Hematopoietic multipotent progenitor cell treated with erythropoietin and hydrocortisone succinate and interleukin-3 and kit ligand, for 15 days (in vitro differentiated cells): ENCODE measurements at regions not wholly inside any gene's neighbourhood (a gene's known extent, or its start where the extent isn't known, plus 50 kb on each side); places are given as distances from the start of the nearest gene placed in this dataset.
"Not testable (repeated sequence)": the region's sequence is repeated elsewhere in the genome, so short reads cannot be mapped to it uniquely, and the experiment has no call there.

Source experiments
- DNase-seq: peaks from one replicate; pipeline ENCODE4 v3.0.0-alpha.2; 2015; ENCODE audit warnings: low spot score

DNA sequence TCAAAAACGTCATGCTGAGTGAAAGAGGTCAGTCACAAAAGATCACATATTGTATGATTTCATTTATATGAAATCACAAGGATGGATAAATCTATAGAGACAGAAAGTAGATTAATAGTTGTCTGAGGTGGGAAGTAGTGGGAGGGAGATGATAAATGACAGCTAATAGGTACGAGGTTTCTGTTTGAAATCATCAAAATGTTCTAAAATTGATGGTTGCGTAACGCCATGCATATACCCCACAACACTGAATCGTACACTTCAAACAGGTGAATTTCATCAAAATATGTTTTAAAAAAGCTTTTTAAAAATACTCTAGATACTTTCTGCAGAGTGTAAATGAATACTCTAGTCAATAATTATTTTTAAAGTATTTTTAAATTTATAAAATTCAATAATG, 303.0 kb upstream of the STAC start:
- no peak for DNase-seq

GRCh38 chr3:36082958-36083357, 297.3 kb upstream of the STAC start:
- not testable (repeated sequence) for DNase-seq

DNA sequence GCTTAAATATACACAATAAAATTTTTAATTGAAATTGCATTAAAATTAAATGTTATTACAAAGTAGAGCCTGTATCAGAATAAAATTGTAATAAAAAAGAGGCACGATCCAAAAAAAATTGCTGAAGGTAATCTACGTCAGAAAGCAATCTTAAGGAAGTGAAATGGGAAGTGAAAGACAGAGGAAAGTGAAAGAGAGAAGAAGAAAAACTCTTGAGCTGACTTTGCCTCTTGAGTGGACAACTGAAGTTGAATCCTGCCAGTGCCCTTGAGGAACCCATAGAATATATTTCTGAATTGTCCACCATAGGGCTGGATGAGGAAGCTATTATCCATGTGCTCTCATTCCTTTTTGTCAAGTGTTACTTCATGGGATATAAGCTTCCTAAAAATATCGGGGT, 285.1 kb upstream of the STAC start:
- DNase-seq, result no peak

- no peak for DNase-seq
Observed at GRCh38 chr3:36097209-36097608, 283.1 kb upstream of the STAC start.

- DNase-seq, result peak; percentile 3
Observed at GRCh38 chr3:36114353-36114752, 266.0 kb upstream of the STAC start.

DNA sequence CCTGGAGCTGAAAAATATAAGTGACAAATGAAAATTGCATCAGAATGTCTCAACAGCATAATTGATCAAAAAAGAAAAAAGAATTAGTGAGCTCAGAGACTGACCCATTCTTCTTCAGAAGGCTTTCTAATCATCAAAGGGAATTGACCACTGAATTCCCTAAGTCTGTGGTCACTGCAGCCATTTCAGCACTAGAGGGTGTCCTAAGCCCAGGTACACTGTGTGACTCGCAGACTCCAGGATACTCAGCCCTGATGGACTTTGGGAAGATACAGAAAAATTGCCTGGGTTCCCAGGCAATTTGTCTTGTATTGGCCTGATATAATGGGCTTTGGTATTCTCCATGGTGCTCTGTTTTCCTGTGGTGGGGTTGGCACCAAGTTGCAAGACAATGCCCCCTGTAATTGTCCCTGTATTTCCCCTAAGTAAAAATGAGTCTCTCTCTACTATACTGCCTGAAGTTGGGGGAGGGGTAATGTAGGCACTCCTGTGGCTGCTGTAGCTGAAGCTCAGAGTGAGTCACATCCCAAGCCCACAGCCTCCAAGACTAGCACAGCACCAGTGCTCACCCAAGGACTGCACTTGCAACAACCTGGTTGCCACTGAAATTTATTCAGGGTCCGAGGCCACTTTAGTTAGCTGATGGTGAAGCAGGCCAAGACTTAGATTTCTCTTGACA, 256.0 kb upstream of the STAC start:
- DNase-seq, result no peak

DNA sequence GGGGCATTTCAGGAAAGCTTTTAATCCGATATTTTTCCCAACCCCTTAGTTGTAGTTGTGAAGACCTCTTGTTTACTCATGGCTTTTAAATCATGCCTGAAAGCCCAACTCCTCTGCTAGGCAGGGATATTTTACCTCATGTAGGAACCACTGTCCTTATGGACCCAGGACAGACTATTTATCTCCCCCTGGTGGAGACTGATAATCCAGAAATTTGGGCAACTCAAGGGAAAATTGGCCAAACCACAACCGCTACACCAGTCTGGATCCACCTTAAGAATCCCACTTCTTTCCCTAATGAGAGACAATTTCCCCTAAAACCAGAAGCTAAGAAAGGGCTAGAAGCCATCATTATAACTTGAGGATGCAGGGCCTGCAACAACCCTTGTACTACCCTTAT, 248.1 kb upstream of the STAC start:
- no peak for DNase-seq

GRCh38 chr3:36135863-36136262, 244.4 kb upstream of the STAC start:
- DNase-seq, result no peak

GRCh38 chr3:36142746-36143145, 237.6 kb upstream of the STAC start:
- DNase-seq, result no peak

DNA sequence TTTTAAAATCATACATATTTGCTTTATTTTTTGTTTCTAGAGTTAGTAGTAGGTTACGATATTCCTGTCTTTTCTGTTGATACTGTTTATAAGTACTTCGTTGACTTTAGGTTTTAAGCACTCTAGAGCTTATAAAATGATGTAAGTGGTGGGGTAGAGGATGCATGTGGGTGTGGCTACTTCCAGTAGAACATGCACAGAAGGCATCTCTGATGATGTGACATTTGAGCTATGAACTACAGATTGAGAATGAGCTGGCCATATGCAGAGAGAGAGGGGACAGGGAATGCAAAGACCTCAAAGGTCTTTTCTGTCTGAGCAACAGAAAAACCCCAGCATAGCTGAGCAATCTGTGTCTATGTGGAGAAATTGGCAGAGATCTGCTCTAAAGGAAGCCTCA, 233.9 kb upstream of the STAC start:
- DNase-seq, result no peak

GRCh38 chr3:36147934-36148558, 232.3 kb upstream of the STAC start:
- DNase-seq, result no peak

DNA sequence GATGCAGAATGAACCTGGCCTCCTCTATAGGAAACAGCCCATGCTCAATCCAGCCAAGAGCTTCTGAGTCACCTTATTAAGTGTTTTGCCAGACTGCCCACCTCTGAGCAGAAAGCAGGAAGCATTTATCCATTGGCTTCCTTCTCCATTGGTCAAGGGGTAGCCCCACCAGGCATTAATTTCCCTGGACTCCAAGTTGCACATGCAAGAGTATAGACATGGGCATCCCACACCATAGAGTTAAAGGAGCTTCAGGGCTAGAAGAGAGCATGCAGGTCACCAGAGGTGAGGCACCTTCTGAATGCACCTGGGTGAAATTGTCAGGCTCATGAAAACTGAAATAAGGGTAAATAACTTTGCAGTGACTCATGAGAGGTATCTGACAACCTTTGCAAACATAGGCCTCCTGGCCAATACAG, 230.8 kb upstream of the STAC start:
- no peak for DNase-seq

DNA sequence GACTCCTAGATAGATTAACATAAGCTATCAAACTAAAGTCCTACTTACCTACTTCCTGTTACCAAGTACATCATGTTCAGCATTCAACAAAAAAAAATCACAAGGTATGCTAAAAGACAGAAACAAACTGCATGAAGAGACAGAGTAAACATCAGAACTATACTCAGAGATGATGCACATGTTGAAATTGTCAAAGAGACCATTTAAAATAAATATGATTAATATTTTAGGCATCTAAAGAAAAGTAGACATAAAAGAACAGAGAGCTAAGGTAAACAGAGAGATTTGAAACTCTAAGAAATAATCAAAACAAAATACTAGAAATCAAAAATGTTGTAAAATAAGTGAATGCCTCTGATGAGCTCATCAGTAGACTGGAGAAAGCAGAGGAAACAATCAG, 224.8 kb upstream of the STAC start:
- DNase-seq, result no peak

- no peak for DNase-seq
Observed at GRCh38 chr3:36164400-36164799, 215.9 kb upstream of the STAC start.

GRCh38 chr3:36165509-36166290, 214.6 kb upstream of the STAC start:
- DNase-seq, result no peak

DNA sequence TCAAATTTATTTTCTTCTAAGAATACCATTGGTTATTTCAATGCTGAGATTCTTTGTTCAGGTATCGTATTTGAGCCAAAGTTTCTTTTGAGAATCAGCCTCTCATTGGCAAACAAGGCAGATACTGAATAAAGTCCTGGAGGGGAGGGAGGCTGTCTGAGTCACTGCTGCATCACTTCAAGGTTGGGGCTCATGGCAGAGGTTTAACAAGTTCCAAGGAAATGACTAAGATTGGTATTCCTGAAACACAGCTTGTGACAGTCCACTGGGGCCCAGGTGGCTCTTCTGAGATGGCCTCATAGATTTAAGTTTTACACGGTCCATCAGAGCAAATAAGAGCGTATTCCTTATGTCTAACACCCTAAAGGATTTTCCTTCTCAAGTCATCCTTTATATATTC, 213.8 kb upstream of the STAC start:
- DNase-seq, result no peak

- no peak for DNase-seq
Observed at GRCh38 chr3:36172699-36173098, 207.6 kb upstream of the STAC start.

DNA sequence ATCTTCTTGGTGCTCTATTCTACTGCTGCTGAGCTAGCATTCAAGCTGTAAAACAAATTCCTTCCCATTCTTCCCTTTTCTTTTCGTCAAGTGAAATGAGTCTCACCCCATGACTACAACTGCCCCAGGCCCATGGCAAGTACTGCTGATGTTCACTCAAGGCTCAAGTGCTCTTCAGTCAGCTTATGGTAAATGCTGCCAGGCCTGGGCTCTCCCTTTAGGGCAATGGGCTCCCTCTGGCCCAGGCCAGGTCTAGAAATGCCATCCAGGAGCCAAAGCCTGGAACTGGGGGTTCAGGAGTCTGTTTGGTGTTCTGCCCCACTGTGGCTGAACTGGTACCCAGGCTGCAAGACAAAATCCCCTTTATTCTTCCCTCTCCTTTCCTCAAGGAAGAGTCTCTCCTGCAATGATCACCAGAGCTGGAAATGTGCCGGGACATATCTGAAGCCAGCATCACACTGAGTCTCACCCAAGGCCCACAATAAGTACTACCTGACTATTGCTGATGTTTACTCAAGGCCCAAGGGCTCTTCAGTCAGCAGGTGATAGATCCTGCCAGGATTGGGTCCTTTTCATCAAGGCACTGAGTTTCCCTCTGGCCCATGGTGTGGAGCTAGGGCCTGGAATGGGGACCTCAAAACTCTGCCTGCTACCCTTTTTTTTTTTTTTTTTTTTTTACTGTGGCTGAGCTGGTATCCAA, 205.0 kb upstream of the STAC start:
- no peak for DNase-seq

- DNase-seq, result no peak
Observed at GRCh38 chr3:36175916-36176461, 204.3 kb upstream of the STAC start.

DNA sequence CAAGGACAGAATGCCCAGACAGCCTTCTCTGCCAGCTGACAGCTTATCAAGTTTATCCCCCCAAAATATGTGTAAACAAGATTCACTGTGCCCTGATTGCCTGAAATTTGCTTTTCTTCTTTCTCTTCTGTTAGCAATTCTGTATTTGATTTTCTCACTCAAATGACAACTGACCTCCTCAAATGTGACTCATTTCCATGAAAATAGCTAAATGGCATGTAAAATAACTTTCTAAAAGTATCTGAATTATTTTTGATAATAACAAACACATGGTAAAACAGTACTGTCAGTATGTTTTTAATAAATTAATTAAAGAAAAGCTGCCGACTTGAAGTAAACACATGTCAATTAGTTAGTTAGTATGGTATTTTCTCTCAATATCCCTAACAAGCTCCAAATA, 202.3 kb upstream of the STAC start:
- DNase-seq, result no peak

GRCh38 chr3:36182024-36182423, 198.3 kb upstream of the STAC start:
- no peak for DNase-seq

DNA sequence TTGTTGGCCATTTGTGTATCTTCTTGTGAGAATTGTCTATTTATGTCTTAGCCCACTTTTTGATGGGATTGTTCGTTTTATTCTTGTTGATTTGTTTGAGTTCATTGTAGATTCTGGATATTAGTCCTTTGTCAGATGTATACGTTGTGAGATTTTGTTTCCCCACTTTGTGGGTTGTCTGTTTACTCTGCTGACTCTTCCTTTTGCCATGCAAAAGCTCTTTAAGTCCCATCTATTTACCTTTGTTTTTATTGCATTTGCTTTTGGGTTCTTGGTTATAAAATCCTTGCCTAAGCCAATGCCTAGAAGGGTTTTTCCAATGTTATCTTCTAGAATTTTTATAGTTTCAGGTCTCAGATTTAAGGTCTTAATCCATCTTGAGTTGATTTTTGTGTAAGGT, 193.1 kb upstream of the STAC start:
- not testable (repeated sequence) for DNase-seq
